HUDEP-2 (cell line): ENCODE measurements at regions not wholly inside any gene's neighbourhood (a gene's known extent, or its start where the extent isn't known, plus 50 kb on each side); places are given as distances from the start of the nearest gene placed in this dataset.

ENCODE experiments used
- DNase-seq, 76 experiments: peaks; one replicate each; lab custom pipeline; 2025; ENCODE audit not compliant: unreplicated experiment in 76 of 76; lab: John Stamatoyannopoulos, UW

DNA sequence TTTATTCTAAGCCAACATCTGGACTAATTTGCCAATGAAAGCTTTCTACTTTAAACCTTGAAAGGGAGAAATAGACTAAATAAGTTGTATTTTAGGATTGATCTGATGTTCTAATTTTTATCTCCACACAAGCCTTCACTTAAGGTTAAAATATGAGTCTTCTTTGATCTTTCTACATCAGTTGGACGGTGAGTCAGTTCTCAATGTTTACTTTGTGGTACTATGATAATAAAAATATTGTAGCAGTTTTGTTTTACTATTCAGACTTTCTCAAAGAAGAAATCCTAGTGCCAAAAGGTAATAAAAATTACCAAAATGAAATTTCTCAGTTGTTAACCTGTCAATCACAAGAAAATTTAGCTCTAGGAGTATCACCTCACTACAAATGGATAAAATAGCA, 203.5 kb upstream of the RGMB start:
- no peak for DNase-seq

- DNase-seq = no peak
Measured at GRCh38 chr5:98570661-98571191, 202.7 kb upstream of the RGMB start.

- no peak for DNase-seq
Measured at GRCh38 chr5:98573834-98574320, 199.6 kb upstream of the RGMB start.

DNA sequence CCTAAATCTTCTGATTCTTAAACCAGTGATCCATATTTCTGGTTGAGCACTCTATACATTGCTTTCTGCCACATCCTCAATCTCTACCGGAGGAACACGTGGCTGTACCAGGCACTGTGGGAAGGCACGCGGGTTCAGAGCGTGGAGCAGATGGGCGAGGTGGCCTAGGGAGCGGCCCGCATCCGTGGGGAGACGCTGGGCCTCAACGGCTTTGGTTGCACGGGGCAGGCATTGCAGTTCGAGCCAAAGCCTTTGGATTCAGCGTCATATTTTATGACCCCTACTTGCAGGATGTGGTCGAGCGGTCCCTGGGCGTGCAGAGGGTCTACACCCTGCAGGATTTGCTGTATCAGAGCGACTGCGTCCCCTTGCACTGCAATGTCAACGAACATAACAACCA, 197.2 kb upstream of the RGMB start:
- DNase-seq = no peak

- no peak for DNase-seq
Measured at GRCh38 chr5:98578438-98578837, 195.0 kb upstream of the RGMB start.

DNA sequence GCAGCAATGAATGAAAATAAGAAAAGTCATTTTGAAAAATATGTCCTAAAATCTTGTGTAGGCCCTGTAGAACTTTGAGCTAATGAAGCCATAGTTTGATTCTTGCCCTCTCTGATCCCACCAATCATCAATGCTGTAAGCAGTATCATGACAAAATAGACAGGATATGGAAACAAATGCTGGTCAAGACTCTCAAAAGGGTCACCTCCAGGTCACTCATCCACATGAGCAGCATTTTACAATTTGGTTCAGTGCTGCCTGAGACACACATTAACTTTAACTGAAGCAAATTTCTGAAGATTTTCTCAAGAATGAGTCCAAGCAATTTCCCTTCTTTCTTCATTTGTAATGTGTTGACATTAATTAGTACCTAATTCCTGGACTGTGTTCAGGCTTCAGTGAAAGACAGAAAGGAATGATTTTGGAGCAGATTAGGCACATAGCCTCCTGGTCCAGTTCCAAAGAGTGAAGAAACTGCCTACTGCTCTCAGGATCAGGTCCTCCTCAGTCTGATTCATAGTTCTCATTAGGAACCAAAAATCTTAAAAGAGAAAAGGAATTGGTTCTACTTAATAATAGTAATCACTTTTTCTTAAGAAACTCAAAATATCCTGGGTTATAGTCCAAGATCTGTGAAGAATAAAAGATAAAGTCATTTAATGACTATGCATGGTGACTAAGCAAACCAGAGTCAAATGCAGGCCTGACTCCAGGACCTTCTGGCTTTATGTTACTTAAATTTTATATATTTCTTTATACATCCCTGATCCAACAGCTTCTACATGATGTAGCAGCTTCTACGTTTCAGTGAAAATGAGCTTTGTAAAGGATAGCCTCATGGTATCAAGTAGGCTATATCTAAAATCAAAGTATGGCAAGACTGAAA, 192.1 kb upstream of the RGMB start:
- DNase-seq = no peak

DNA sequence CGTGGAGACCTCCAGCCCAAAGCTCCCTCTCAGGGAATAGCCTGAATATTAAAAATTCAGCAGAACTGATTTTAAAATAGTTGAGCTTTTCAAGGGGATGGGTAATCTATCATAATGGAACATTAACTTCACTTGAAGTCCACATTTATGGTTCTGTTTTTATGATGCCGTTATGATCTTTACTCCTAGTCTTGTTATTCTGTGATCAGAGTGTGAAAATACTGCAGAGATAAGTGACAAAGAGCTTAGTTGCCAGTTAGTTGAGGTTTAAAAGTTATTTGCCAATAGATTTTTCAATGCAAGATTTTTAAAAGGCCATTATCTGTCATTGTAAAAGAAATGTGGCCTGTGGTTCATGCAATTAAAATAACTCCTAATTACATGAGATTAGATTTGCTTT, 189.9 kb upstream of the RGMB start:
- no peak for DNase-seq

DNA sequence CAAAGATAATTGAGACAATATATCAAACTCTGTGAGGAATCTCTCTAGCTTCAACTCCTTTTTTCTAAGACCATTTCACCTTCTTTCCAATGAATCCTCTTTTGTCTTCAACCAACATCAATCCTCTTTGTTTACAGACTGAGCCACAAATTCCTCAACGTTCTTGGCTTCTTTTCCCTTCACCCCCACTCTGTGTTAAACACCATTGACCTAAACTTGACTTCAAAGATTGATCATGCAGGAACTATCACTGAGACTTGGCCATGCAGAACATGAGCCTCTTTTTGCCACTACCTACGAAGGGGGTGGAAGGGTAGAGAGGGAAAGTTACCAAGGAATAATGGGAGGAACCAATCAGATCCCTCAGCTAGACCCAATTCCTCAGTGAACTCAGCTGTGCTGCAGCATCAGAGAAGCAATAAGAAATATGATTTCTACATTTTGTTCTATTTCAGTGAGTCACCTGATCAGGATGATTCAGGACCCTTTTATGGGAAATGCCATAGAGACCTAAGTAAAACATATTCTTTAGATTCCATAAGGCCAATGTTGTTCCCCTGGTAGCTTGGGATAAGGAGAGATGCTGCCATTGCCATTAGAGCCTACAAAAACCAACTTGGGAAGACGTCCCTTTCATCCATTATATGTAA, 187.7 kb upstream of the RGMB start:
- no peak for DNase-seq

DNA sequence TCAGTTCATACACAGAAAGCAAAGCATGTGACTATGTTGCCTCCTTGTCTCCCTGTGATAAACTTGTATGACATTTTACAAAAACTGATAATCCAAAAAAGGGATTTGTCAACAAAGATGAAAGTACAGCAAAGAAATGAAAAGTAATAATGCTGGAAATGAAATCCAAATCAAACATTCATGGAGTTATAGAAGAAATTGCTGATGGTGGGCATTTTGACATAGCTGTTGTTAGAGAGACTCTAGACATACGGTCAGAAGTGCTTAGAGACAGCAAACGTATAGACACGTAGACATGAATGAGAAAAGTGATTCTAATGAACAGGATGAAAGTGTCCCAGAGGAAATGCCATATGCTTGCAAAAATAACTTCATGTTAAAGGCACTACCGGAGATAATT, 186.9 kb upstream of the RGMB start:
- peak in 1 of 76 experiments; percentile 1 for DNase-seq

DNA sequence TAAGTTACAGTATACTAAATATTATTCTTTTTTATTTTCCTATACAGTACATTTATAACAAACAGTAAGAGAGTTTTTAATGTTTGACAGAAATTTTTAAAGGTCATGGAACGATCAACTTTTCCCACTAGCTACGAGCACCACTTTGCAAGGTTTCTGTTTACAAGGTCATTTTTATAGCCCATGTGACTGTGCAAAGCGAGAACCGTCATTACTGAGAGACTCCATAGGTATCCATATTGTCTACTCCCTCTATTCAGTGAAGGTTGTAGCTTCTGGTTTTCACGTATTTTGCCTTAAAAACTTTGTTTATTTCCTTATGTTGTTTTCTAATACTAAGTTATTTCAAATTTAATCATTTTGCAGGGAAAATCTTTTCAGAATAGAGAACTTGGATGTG, 186.3 kb upstream of the RGMB start:
- DNase-seq = no peak

GRCh38 chr5:98588215-98588614, 185.2 kb upstream of the RGMB start:
- DNase-seq = no peak

GRCh38 chr5:98593418-98593817, 180.0 kb upstream of the RGMB start:
- no peak for DNase-seq

DNA sequence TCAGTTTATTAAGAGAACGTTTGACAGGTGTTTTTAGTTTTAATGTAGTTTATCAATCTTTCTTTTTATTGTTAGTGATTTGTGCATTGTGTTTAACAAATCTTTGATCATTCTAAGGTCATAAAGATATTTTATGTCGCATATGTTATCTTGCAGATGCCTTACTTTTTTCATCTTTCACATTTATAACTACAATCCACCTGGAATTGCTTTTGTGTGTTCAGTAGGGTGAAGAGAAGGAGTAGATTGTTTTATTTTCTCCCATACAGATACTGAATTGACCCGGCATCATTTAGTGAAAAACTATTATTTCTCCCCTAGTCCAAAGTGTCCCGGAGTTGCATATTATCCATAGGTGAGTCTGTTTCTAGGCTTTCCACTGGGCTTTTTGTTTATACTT, 179.4 kb upstream of the RGMB start:
- DNase-seq = no peak

- no peak for DNase-seq
Measured at GRCh38 chr5:98599016-98599415, 174.4 kb upstream of the RGMB start.

DNA sequence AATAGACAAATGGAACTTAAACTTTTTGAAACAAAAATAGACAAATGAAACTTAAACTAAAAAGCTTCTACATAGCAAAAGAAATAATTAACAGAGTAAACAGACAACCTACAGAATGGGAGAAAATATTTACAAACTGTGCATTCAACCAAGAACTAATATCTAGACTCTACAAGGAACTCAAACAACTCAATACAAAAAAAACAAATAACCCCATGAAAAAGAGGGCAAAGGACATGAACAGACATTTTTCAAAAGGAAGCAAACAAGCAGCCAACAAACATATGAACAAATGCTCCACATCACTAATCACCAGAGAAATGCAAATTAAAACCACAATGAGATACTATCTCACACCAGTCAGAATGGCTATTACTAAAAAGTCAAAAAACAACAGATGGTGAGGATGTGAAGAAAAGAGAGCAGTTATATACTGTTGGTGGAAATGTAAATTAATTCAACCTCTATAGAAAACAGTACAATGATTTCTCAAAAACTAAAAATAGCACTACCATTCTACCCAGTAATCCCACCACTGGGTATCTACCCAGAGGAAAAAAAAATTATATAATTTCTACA, 170.8 kb upstream of the RGMB start:
- DNase-seq = no peak

- no peak for DNase-seq
Measured at GRCh38 chr5:98603456-98603855, 170.0 kb upstream of the RGMB start.

DNA sequence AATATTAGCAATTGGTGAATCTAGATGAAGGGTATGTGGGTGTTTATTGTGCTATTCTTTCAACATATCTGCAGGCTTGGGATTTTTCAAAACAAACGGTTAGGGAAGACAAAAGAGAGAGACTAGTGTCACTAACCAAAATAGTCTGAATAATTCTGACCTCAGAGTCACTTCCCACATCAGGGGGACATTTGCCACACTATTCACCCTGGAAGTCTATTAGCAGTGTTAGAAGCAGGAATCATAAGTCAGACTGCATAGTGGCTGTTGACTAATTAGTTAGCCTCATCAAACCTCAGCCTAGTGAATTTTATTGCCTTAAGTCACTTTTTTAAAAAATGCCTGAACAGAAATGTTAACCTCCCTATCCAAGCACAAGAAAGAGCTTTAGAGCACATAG, 169.2 kb upstream of the RGMB start:
- DNase-seq = no peak

DNA sequence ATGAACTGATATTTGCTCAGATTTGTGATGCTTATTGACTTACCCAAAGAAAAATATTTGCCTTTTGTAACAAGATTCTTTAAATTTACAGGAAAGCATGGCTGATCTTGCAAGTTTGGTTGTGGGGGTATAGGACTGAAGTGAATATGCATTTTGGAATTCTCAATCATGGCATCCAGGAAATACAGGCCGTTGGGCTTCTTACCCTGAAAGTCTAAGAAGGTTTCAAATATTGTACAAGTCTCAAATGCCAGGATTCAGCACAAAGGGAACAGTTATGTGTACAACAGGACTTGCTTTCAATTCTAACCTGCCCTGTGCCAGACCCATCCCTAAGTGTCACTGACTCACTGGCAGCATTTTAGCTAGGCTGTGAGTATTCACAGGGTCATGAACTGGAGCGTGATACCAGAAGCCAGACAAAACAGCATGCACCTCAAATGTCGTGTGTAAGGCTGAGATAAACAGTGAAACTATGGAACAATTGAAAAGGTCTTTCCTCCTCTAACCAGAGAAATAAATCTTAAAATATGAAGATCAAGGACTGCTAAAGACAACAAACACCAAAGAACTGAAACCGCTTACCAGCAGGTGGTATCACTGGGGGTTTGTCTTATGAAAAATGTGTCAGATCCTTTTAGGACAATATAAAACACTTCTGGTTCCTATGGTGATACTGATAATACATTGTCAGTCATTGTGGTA, 168.6 kb upstream of the RGMB start:
- DNase-seq = no peak

- DNase-seq = no peak
Measured at GRCh38 chr5:98605426-98605825, 168.0 kb upstream of the RGMB start.

- DNase-seq = no peak
Measured at GRCh38 chr5:98606961-98607360, 166.5 kb upstream of the RGMB start.

GRCh38 chr5:98608052-98608451, 165.4 kb upstream of the RGMB start:
- no peak for DNase-seq
